Fibroblast of lung (primary cell): ENCODE measurements at regions not wholly inside any gene's neighbourhood (a gene's known extent, or its start where the extent isn't known, plus 50 kb on each side); places are given as distances from the start of the nearest gene placed in this dataset.

Source experiments
- CTCF ChIP-seq, 2 donors: IDR thresholded peaks in 1 of 2; conservative IDR thresholded peaks in 1 of 2; 1 replicate in 1 of 2; 2 replicates in 1 of 2; pipeline ENCODE4 v1.5.1; 2011 to 2012; ENCODE audit warnings: low read length in 2 of 2, control low read depth in 1 of 2, inconsistent platforms in 1 of 2, low read depth in 1 of 2, mild to moderate bottlenecking in 1 of 2
- EZH2 ChIP-seq: IDR thresholded peaks from 2 replicates; pipeline ENCODE4 v1.5.1; 2012; ENCODE audit warnings: low read length, control low read depth, mild to moderate bottlenecking; ENCODE audit errors: missing control alignments

- no peak for TF ChIP-seq CTCF (conservative IDR thresholded peaks at IDR 0.05 in 1 of 2, IDR thresholded peaks at IDR 0.05 in 1 of 2; ENCODE audit: low read depth in 1 of 2, low read length in 2 of 2)
- TF ChIP-seq EZH2, result no peak
Observed at GRCh38 chr16:62194828-62195227, 158.6 kb upstream of the CDH8 start.
